HUDEP-2 (cell line): ENCODE measurements at regions not wholly inside any gene's neighbourhood (a gene's known extent, or its start where the extent isn't known, plus 50 kb on each side); places are given as distances from the start of the nearest gene placed in this dataset.
A peak's percentile ranks its signal among the peaks of the same experiment; 100 is the strongest.

Experiments used
- DNase-seq, 76 experiments: peaks; one replicate each; lab custom pipeline; 2025; ENCODE audit not compliant: unreplicated experiment in 76 of 76; lab: John Stamatoyannopoulos, UW

DNA sequence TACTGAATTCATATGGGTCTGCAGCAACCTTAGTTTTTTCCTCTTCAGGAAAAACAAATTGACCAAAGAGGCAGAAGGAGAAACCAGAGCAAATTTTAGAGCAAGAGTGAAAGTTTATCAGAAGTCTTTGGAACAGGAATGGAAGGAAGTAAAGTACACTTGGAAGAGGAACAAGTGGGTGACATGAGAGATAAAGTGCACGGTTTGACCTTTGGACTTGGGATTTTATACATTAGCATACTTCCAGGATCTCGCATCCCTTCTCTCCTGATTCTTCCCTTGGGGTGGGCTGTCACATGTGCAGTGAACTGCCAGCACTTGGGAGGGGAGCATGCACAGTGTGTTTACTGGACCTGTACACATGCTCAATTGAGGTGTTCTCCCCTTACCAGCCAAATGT lies 754.8 kb upstream of the ADAMTS5 start:
- DNase-seq: no peak

DNA sequence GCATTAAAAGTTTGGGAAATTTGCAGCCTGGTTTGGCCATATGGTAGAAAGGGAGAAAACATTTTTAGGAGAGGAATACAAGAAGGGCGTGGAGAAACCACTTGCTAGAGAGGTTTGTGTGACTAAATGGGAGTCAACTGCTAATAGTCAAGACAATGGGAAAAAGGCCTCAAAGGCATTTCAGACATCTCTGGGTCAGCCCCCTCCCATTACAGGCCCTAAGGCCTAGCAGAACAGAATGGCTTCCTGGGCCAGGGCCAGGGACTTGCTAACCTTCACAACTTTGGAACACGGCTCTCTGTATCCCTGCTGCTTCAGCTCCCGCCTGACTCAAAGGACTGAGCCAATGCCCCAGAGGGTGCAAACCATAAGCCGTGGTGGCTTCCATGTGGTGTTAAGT lies 752.3 kb upstream of the ADAMTS5 start:
- no peak for DNase-seq

DNA sequence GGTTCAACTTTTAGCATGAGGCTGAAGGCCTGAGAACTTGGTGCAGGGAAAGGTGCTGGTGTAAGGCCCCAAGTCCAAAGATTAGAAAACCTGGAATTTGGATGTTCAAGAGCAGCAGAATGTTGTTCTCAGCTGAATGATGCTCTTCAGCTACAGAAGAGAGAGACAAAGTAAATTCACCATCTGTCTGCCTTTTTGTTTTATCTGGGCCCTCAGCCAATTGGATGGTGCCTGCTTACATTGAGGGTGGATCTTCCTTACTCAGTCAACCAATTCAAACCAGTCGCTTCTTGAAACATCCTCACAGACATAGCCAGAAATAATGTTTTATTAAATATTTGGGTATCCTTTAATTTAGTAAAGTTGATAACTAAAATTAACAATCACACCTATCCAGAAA lies 748.2 kb upstream of the ADAMTS5 start:
- DNase-seq: no peak

DNA sequence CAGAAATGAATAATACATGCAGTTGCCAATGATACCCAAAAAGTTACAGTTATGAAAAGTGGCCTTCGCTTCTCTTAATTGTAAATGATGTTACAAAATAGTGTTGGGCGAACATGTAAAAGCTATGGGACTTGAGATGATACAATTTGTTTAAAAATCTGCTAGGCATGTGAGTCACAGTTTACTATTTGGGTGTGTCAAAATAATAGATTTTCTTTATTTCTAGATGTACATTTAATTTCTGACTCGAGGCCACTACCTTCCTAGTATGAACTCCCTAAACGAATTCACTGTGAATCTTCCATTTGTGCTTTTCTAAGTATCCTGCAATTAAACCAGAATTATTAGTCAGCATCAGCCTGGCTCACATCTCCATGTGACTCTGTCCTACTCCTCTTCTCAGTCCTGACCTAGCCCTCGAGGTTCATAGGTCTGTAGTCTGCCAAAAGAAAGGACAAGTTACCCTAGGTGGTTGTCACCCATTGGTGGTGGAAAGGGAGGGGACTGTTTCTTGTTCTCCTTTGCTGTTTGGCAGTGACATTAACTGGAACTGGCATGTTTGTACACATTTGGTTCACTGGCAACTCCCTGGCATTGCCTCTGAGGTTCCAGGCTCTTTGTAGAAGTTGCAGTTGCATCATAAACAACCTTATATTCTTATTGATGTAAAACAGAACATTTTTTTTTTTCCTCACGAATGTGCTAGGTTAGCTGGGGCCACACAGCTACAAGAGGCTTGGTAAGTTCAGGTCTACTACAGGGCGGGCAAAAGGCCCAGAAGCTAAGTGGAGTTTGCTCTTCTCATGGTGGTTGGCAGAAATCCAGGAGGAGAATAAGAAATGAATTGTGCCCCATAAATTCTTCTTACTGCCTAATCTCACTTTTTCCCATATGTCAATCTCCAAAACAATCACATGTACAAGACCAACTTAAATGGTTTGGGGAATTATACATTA lies 746.5 kb upstream of the ADAMTS5 start:
- no peak for DNase-seq

DNA sequence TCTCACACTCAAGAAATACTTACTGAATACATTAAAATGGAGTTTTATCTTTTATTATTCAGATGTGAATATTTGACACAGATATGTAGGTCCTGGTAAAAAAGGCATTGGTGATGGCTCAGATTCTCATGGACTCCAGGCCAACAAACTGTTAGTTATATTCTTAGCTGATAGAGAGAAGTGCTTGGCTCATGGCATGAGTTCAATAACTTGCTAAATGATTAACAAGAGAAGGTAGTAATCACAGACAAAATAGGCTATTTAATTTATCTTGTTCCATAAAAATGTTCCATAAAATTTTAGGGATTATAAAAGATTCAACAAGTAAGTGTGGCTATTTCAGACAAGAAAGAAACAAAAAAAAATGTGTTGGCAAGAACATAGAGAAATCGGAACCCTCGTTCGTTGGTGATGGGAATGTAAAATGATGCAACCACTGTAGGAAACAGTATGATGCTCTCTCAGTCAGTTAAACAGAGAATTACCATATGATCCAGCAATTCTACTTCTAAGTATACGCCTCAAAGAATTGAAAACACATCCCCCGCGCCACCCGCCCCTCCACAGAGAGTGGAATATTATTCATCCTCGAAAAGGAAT lies 737.8 kb upstream of the ADAMTS5 start:
- no peak for DNase-seq

DNA sequence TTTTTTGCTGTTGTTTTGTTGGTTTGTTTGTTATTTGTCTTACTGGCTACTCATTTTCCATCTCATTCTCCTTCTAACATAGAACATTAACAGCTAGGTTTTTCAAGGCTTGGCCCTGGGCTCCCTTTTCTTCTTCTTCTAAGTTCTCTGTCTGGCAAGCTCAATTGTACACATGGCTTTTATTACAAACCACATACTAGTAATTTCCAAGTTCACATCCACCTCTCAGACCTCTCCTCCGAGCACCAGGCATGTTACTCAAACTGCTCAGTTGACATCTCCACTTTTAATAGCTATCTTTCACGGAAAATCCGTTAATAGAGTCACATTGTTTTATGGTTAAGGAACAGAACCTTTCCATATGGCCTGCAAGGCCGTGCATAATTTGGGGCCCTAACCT lies 736.9 kb upstream of the ADAMTS5 start:
- no peak for DNase-seq

DNA sequence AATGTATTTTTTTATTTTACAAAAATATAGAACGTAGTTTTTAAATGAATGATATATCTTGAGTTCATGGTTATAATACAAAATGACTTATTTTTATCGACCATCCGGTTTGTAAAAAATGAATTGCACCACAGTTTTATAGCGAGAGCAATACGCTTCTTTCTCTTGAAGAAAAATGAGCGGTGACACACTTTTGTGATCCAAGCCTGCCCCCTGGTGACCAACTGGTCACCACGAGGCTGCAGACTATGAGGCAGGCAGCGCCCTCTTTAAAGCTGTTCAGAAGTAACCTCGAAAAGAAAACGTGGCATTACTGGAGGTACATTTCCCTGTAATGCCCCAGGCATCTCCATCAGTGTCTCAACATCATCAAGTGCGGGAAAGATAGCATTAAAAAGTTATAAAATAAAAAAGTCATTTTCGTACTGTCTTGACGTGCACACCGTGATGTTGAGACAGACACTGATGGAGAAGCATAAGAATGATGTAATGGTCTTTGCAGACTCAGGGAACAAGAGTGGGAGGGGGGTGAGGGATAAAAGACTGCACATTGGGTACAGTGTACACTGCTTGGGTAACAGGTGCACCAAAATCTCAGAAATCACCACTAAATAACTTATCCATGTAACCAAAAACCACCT lies 734.2 kb upstream of the ADAMTS5 start:
- peak in 60 of 76 experiments; percentile 1 to 72 (median 32) for DNase-seq

DNA sequence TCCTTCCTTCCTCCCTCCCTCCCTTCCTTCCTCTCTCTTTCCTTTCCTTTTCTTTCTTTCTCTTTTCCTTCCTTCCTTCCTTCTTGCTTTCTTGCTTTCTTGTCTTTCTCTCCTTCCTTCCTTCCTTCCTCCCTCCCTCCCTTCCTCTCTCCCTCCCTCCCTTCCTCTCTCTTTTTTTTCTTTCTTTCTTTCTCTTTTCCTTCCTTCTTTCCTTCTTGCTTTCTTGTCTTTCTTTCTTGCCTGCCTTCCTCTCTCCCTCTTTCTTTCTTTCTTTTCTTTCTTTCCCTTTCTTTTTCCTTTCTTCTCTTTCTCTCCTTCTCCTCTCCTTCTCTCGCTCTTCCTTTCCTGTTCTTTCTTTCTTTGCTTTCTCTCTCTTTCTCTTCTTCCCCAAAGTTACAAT lies 728.4 kb upstream of the ADAMTS5 start:
- DNase-seq: no peak

DNA sequence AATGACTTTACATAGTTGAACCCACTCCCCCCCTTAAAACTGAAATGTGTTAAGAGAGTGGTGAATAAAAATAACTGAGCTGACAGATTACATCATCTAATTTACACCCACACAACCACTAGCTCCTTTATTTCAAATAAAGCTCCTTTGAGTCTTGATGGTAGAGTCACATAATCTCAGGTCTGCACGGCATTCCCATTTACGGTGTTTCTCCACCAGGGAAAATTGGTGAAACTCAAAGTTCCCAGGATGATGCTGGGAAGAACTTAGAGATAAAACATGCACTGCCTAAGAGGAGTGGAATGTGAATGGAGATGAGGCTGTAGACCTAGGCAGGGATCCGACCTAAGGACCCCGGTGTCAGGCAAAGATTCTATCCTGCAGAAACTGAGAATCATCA lies 727.8 kb upstream of the ADAMTS5 start:
- no peak for DNase-seq

DNA sequence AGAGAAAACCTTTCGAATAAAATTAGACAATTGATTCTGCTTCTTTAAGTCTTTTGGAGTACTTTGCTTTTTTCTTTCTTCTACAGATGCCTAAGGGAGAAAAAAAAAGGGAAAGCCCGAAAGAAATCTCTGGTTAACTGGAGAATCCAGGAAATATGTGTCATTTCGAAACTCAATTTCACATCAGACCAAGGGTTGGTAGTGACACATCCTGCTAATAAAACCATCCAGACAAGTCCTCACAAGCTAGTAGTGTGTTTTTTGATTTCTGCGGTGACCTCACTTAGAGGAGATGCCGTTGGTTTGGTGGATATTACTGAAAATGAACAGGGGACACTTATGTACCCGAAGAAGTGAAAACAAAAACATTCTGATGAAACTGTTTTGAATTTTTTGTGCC lies 726.5 kb upstream of the ADAMTS5 start:
- DNase-seq: no peak

DNA sequence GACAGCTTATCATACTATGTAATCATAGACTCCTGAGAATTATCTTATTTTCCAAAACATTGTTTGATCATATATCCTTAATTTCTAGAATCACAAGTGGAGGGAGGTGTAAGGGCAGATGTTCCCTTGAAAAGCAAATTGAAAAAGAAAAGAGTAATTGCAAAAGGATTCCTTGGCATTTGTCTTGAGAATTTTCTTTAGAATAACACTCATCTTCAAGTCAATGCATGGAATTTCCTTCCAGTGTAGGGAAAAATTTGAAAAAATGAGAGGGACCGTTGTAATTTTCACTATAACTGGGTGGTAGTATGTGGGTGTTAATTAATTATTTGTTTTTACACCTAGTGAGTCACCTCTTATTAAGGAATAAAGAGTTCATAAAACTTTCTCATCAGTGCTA lies 724.6 kb upstream of the ADAMTS5 start:
- DNase-seq: no peak

DNA sequence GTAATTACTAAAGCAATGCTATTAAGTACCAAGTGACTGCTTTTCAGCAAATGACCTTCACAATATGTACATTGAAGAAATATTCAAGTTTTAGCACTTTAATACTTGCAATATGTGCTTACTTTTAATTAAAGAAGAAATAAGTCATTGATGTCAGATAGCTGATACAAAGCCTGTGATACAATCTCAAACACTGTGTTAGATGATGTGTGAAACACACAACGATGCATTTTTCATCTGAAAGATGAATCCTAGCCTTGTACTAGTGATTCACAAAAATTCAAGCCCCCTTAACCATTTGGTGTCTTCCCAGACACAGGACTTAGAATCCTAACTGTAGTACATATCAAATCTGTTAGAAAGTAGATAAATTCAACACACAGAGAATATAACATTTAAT lies 724.1 kb upstream of the ADAMTS5 start:
- DNase-seq: no peak

DNA sequence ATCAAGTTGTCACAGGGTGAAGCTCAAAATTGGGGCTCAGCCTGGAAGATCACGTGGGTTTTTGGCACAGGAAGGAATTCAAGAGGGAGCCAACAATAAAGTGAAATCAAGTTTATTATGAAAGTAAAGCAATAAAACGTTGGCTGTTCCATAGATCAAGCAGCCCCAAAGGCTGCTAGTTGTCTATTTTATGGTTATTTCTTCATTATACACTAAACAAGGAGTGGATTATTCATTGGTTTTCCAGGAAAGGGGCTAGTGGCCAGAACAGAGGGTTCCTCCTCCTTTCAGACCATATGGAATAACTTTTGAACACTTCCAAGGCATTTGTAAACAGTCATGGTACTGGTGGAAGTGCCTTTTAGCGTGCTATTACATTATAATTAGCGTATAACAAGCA lies 723.5 kb upstream of the ADAMTS5 start:
- no peak for DNase-seq

DNA sequence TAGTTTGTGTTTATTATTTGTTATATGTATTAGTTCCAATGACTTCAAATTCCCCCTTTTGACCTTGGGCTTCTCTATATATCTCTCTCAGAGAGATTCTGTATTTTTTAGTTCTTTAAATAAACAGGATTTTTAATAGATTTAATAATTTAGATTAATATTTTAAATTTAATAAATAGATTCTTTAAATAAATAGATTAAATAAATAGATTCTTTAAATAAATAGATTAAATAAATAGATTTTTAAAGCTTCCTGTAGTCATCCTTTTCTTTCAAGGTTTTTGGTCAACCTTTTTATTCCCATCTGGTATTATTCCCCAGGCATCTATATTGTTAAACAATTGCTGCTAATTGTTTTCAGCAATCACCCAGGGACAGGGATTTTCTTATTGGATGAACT lies 721.9 kb upstream of the ADAMTS5 start:
- DNase-seq: no peak

DNA sequence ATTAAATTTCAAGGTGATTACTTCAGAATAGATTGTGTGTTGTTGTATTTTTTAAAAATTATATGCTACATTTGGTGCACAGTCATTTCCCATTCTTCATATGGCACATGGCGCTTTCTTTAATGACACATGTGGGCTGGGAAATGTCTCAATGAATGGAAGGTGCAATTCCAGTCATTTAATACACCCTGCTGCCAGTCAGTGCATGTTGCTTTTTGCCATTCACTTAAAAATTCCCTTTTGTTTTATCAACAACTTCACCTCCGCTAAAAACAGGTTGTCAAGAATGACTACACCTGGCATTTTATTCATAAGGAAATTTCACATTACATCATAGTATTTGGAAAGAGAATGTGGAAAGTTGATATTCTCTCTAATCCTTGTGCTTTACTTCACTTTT lies 716.4 kb upstream of the ADAMTS5 start:
- no peak for DNase-seq

DNA sequence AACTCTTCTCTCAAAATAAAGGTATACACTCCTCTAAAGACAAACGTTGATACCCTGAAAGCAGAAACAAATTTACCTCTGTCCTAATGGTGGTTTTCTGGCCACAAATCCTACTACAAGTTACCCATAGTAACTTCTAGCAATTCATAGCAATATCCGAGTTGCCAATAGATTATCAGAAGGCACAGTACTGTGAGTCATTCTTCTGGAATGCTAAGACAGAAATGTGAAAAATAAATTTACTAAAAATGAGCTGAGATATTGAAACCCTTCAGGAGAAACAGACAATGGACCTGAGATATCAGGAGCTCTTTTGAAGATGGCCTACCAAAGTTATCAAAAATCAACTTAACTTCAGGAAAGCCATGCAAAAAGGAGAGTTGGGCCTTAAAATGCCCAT lies 715.0 kb upstream of the ADAMTS5 start:
- no peak for DNase-seq

DNA sequence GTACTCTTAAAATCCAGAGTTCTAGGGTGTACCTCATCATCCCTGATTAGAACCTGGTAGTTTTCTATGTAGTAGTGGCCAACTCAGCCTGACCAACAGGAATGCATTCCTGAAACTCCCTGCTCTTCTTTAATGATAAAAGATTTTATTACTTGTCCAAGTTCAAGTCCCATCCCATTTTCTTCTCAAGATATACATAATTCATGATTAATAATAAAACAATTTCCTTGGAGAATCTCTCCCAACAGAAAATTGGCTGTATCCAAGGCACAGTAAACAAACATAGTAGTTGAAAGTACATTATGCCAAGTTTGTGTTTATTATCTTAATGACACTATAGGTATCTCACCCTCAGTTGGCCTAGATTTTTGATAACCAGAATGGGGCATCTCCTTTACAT lies 714.1 kb upstream of the ADAMTS5 start:
- DNase-seq: no peak

DNA sequence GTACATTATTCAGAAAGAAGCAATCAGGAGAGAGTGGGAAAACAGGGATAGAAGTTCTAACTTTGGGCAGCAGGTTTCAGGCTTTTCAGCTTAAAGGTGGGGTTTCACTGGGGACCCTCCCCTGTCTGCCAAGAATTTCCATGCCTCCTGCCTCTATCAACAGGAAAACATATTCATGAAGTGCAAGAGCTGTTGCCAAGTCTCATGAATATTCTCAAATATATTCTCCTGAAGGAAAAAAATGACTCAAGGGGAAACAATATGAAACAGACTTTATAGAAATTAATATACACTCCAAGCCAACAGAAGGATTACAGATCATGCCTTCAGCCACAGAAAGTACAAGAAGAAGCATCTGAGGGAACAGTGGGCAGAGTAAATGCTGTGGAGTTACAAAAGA lies 713.3 kb upstream of the ADAMTS5 start:
- no peak for DNase-seq

DNA sequence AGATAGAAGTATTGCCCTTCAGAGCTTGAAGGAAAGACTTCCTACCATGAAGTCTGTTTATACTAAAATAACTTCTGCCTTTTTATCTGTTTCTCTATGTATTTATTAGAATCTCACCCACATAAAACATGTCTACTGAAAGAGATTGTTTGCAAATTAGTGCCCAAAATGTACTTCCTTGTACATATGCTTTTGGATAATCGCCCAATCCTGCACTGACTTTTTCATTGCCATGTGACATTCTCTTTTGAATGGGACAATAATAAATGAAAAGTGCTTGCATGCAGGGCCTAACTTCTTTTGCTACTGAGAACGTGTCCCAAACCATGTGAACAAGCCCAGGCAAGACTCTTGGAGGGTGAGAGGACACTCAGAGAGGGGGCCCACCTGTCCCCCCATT lies 711.6 kb upstream of the ADAMTS5 start:
- no peak for DNase-seq

DNA sequence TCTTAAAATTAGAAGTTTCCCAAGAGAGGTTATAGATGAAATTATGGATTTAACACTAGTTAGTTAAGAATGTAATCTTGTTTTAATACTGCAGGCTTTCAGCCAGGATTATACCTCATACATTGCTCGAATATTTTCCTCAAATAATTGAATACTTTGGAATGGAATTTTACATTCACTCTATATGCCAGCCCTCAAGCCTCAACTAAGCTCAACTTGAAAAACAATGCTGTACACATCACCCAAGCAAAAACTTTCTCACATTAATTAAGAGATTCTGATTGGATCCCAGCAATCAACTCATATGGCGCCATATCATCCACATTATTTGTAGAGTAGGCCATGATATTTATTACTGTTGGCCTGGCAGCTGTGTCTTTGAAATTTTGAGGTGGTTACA lies 710.7 kb upstream of the ADAMTS5 start:
- no peak for DNase-seq

DNA sequence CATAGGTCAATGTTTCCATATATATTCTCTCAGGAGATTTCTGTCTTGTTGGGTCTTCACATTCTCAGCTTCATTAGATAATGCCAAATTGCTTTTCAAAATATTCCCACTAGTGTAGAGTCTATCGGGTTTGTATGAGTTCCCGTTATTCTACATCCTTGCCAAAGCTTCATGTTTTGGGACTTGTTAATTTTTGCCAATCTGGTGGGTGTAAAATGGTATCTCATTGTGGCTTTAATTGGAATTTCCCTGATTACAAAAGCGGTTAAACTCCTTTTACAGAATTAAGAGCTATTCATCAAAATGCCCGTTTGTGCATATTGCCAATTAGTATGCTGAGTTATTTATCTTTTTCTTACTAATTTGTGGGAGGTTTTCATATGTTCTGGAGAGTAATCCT lies 708.4 kb upstream of the ADAMTS5 start:
- DNase-seq: no peak

DNA sequence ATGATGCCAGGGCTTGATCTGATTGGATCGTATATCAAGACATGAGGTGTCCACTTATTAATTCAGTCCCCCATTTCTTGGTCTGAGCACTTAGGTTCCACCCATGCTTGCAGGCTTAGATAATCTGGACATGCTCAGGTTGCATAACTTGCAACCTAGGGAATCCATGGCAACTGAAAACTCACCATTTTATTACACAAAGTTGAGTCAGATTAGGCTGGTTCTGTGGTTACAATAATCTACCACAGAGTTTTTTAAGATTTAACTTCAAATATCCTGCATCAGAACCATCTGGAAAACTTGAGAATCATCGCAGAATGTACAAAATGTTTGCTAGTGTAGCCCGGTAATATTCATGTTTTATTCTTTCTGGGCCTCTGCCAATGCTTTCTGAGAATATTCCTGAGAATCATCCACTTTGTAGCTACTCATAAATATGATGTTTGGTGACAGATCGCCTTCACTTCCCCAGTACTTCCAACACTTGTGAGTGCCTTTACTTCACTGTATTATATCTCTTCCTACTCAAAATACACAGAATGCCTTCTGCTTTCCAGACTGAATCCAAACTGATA lies 707.2 kb upstream of the ADAMTS5 start:
- DNase-seq: no peak
